ENCODE measurements at regions not wholly inside any gene's neighbourhood (a gene's known extent, or its start where the extent isn't known, plus 50 kb on each side); places are given as distances from the start of the nearest gene placed in this dataset.
"Not testable (repeated sequence)": the region's sequence is repeated elsewhere in the genome, so short reads cannot be mapped to it uniquely, and the experiment has no call there.

DNA sequence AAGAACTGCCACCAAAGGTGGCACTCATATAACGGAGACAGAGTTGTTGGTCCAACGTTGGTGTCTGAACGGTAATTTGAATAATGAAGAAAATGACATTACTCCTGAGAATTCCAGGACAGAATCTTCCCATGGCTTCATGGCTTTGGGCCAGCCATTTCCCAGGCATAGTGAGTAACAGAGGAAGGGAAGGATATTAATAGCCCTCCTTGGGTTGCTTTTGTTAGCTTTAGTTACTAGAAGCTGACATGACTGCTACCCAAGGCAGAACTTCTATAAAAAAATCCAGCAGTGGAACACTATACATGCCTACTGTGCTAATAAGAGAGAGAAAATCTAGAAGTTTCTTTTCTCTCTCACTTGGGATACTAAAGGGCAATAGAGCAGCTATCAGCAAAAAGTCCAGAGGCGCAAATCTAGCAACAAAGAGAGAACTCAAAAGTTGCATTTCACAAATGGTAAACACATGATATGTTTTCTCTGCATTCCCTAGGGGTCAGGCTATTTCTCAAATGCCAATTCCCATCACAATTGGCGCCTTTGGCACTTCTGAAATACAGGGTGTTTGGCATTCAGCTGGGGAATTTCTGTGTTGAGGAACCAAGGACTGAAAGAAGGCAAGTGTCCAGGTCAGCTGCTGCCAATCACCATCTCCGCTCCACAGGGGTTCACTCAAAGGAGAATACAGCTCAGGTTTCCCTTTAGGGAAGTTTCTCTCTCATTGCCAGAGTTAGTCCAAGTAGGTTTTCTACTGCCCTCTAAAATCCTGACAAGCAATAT is 160.8 kb upstream of the KYNU start:
- no peak for DNase-seq (ENCODE audit: low spot score)

DNA sequence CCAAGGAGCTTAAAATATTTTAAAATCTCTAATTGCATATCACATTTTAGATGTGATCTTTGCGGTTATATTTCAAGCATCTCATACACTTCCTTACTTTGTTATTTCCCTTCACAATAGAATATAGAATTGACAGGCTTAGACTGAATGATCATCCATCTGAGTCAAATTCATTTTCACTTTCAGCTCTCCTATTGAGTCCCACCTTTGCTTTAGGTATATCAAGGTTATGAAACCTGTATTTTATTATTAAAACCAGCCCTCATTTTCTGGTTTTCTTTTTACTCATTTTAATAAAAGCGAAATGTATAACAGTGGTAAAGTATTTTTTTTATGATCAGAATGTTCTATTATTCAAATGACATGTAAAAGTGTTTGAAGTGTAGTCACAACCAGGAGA is 162.9 kb upstream of the KYNU start:
- DNase-seq (ENCODE audit: low spot score): no peak

DNA sequence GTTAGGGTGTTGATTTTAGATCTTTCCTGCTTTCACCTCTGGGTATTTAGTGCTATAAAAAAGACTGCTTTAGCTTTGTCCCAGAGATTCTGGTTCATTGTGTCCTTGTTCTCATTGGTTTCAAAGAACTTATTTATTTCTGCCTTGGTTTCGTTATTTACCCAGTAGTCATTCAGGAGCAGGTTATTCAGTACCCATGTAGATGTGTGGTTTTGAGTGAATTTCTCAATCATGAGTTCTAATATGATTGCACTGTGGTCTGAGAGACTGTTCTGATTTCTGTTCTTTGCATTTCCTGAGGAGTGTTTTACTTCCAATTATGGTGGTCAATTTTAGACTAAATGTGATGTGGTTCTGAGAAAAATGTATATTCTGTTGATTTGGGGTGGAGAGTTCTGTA is 167.1 kb upstream of the KYNU start:
- no peak for DNase-seq (ENCODE audit: low spot score)

DNA sequence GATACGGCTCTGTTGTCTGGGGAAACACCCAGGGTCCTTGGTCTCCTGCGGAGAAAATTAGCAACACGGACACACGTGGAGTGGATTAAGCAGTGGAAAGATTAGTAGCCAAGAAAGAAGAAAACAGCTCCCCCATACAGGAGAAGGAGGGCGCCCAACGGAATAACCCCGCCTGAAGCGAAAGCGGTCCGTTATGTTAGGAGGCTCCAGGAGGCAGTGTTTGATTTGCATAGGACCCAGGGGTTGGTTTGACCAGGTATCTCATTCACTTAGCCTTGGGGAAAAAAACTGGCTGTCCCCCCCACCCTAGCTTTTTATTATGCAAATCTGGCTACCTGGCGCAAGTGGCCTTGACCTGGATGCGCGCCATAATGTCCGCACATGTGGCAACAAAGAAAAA is 170.1 kb upstream of the KYNU start:
- DNase-seq (ENCODE audit: low spot score): no peak

DNA sequence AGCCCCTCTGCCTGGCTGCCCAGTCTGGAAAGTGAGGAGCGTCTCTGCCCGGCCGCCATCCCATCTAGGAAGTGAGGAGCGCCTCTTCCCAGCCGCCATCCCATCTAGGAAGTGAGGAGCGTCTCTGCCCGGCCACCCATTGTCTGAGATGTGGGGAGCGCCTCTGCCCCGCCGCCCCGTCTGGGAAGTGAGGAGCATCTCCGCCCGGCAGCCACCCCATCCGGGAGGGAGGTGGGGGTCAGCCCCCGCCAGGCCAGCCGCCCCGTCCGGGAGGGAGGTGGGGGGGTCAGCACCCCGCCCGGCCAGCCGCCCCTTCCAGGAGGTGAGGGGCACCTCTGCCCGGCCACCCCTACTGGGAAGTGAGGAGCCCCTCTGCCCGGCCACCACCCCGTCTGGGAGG is 175.1 kb upstream of the KYNU start:
- DNase-seq (ENCODE audit: low spot score): not testable (repeated sequence)

DNA sequence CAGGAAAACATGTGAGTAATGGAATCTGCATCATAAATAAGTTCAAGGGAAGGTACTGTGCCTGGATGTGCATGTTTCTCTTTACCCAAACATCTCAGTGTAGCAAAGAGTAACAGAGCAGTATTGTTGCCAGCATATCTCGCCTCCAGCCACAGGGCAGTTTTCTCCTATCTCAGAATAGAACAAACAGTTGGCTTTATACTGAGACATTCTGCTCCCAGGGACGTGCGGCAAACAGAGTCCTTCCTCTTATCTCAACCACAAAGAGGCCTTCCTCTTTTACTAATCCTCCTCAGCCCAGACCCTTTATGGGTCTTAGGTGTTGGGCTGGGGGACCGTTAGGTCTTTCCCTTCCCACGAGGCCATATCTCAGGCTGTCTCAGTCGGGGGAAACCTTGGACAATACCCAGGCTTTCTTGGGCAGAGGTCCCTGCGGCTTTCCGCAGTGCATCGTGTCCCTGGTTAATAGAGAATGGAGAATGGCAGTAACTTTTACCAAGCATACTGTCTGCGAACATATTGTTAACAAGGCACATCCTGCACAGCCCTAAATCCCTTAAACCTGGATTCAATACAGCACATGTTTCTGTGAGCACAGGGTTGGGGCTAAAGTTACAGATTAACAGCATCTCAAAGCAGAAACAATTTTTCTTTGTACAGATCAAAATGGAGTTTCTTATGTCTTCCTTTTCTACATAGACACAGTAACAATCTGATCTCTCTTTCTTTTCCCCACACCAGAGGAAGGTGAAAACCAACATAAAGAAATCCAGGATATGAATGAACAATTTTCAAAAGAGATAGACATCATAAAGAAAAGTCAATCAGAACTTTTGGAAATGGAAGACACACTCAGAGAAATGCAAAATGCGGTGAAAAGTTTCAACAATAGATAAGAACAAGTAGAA is 181.9 kb upstream of the KYNU start:
- DNase-seq (ENCODE audit: low spot score): not testable (repeated sequence)

DNA sequence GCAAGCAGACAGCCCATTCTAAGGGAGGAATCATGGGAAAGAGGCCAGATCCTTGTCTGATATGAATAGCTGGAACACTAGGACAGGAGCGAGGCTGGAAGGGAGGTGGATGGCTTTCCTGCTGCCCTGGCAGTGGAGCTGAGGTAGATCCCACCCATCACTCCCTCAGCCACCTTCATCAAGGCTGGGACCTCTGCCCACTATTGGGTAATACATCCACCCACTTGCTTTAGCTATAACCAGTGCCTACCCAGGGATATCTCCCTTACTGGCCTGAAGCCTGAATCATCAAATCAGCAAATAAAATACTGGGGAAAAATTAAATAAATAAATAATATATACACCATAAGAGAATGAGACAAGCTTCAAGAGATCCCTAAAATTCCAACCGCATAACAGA is 183.2 kb upstream of the KYNU start:
- no peak for DNase-seq (ENCODE audit: low spot score)

DNA sequence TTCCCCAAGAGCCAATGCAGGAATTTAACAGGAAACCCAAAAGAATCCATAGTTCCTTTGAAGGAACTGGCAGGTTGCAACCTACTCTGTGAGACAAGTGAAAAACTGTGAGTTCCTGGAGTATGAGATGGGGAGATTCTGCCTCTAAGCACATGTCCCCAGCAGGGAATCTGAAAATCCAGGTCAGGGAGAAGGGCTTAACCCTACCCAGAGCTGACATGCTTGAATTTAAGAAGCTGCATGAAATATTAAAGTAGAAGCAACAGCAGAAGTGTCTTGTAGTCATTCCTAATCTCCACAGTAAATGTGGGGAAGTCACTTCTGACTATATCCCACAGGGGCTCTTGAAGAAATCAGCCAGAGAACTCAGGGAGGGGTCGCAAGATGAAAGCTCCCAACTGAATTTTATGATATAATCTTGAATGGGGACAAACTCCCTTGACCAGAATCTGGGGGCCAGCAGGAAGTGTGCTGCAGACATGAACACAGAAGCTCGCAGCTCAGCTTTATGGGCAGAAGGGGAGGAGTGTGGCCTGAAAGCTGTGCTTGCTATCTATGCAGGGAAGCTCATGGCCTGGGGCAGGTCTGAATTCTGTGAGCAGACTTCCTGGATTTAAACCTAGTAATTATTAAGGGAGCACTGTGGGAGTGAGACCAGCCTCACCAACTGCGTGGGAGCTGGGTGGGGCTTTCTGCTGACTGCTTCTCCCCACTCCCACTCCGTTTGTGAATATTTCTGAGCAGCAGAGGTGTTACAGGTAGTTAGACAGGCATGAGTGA is 184.1 kb upstream of the KYNU start:
- no peak for DNase-seq (ENCODE audit: low spot score)

DNA sequence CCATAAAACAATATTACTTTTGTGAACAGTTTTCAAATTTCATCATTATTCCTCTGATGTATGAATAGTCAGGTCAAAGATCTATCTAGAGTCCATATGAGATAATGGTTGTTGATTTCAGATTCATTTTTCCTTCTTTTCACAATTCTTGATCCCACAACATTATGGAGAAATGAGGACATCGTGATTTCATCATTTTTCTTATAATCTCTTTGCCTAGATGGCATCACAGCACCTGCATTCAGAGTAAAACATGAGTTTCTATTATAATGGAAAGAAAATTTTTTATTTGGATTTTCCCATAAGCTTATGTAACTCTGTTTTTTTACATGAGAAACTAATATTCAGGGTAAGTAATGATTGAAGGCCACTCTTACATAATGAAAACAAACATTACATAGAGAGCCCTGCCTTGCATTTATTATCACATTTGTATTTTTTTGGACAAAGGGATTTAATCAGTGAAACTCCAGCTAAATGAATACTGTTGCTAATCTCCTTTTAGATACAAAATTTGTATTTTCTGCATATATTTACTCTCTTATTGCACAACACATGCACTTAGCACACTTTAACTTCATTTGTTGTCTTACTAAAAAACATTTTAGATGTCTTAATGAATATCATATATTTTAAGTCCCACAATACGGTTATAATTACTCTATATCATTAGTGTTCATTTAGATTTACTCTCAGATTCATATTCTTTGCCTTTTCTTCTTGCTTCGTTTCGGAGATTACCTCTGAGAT is 188.4 kb upstream of the KYNU start:
- no peak for DNase-seq (ENCODE audit: low spot score)

DNA sequence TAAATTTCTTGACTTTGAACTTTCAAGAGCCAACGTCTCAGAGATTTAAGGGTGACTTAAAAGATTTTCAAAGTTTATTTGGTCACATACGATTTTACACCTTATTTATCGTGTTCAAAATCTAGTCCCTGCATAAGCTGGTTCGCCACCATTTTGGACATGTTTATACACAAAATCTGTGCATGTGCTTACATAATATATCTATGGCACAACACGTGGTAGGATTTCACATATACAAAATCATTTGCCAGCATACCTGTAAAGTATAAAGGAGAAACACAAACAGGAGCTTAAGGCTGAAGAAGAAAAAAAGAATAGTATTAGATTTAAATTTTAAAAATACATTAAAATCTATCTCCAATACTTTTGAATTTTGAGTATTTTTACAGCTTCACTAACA is 190.0 kb upstream of the KYNU start:
- no peak for DNase-seq (ENCODE audit: low spot score)

DNA sequence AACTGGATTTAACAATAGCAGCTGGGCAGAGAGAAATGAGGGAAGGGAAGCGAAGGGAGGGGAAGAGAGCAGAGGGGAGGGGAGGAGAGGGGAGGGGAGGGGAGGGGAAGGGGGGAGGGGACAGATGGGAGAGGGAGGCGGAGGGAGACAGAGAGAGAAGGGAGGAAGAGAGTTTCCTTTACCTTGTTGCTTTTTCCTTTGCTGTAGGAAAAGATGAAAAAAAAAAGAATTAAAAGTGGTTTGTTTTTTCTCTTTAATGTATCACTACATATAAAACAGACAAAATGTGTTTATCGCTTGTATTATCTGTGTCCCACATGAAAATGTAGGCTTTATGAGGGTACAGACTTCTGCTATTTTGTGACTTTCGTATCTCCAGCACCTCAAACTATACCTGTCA is 190.4 kb upstream of the KYNU start:
- no peak for DNase-seq (ENCODE audit: low spot score)

DNA sequence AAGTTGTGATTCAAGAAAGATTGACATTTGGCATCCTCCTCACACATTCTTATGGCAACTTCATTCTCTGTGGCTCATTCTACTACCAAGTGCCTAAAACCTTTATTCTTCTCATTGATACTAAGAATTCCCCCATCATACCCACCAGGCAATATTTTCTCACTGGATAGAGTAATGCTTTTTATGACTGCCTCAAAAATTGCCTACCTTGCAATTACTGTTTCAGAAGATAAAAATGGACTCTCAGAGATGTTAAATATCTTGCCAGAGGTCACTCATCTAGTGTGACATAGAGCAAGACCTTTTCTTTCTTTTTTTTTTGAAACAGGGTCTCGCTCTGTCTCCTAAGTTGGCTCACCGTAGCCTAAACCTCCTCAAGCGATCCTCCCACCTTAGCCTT is 192.8 kb upstream of the KYNU start:
- no peak for DNase-seq (ENCODE audit: low spot score)

DNA sequence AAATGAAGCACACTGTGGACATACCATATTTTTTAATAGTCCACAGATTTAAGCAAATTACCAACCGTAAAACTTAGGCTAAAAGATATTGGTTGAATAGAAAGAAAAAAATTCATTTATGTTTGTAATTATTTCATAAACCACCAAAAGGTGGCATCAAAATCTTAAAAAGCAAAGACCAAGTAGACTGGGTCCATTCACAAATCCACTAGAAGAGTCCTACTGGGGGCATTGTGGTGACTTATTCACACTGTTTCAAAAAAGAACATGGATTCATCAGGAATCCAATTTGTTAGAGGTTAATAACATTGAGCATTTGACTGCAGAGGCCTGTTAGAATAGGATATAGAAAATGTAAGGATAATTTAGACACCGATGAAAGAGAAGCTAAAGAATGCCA is 194.9 kb upstream of the KYNU start:
- DNase-seq (ENCODE audit: low spot score): no peak

DNA sequence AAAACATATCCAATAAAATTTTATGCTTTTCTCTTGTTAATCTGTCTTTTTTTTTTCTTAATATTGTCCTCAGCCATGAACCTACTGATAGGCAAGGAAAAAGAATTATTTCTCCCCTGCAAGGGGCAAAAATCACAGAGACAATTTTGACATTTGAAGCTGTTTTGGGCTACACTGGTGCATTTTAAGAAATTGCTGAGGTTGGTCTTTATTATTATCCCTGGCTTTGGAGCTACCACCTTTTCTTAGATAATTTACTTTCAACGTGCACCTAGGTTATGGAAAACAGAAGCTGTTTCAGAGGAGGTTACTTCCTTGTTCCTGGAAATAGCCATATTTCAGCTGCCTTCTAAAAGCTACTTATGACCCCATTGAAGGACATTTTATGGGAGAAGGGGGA is 195.5 kb upstream of the KYNU start:
- no peak for DNase-seq (ENCODE audit: low spot score)

DNA sequence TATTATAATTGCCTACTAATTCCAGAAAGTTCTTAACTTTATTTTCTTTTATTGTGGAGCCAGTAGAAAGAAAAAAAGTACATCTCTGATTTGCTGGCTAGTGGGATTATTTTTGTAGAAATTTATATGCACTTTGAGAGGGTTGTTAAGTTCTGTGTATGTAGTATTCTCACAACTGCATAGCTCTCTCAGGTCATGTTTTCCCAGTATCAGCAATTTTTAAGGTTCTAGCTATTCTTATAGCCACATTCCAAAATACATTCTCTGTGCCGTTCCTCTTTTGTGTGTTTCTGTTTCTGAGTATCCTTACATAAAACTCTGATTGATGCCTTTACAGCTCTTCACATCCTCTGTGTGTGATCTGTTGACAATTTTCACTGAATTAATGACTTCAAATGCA is 199.3 kb upstream of the KYNU start:
- DNase-seq (ENCODE audit: low spot score): no peak

DNA sequence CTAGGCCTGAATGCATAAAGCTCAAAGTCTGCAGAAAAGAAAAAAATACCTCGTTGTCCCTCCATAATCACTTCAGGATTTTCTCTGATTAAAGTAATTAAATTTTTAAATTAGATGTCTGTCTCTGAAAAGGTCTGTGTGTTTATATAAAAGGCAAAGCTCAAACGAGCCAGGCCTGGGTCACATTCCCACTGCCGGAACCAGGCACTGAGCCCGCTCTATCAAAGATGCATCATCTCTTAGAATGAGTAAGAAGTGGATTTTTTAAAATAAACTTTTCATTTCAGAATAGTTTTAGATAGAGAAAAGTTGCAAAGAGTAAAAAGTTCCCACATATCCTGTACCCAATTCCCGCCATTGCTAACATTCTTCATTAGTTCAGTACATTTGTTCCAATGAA is 202.1 kb upstream of the KYNU start:
- no peak for DNase-seq (ENCODE audit: low spot score)

DNA sequence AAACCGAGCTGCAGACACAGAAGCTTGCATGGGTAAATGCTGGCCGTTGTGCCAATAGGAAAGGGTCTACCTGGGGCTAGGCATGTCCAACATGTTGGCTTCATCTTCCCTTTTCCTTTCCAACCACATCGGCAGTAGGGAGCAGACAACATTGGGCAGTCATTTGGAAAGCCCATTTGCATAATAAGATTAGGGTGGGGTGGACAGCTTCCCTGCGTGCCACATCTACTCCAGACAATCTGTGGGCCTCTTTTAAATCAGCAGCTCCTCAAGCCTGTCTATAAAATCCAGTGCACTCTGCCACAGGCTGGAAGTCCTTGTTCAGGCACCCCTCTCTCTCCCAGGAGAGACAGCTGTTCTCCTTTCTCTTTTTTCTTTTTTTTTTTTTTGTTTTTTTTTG is 203.6 kb upstream of the KYNU start:
- DNase-seq (ENCODE audit: low spot score): no peak

DNA sequence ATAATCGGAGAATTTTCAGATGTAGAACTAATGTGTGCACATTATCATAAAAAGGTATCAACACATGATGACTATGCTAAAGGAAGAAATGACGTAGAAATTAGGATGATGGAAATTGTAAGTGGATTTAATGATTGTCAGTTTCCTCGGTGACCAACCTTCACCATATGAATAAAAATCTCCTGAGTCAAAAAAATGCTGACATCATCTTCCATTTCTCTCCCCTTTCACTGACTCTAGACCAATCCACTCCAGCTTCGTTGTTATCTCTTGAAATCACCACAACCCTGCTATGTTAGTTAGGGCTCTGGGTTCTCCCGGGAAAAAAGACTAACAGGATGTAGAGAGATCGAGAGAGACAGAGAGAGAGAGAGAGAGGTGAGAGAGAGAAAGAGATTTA is 204.8 kb upstream of the KYNU start:
- DNase-seq (ENCODE audit: low spot score): no peak

DNA sequence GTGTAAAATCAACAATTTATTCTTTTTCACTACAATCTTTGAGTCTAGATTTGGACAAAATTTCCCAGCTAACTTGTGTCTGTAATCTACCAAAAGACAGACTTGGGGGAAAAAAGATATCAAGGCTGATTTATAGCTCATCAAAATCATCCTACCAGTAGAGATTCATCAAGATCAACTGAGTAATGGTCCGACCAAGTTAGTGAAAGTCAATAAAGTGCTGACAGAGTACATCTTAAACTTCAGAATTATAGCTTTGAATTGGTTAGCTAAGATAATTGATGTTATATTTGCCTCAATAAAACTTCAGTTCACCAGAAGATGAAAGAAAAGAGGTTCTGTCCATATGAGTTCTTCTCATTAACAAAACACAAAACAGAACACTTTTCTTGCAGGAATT is 207.1 kb upstream of the KYNU start:
- no peak for DNase-seq (ENCODE audit: low spot score)

DNA sequence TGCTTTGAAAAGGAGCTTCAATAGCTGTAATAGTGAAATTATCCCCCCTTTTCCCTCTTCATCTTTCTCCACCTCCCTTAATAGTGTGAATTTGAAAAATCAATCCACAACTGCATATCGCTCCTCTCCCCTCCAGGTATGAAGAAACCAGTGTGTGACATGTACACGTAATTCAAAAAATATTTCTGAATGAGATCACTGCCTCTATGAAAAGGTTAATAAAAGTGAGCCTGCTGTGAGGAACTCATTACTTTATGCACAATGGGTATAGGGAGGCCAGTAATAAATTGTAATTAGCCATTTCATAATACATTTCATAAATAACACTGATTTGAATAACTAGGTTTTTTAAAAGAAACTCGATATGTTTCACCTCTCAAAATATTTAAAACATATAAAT is 209.0 kb upstream of the KYNU start:
- no peak for DNase-seq (ENCODE audit: low spot score)

DNA sequence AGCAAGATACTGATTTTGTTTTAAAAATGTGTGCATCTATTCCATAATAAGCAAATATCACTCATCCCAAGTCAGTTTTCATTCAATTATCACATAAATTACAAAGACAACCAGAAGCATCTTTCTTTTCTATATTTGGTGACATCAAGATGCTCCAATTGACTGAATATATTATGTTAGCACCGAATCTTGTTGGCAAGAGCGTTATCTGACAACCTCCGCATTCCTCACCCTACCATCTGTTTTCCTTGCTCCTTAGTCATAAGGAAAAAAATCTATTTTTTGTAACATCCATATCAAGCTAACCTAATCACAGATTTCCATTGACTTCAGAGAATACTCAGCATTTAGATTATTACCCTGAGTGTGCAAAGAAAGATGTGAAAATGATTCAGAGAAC is 212.2 kb upstream of the KYNU start:
- DNase-seq (ENCODE audit: low spot score): no peak

DNA sequence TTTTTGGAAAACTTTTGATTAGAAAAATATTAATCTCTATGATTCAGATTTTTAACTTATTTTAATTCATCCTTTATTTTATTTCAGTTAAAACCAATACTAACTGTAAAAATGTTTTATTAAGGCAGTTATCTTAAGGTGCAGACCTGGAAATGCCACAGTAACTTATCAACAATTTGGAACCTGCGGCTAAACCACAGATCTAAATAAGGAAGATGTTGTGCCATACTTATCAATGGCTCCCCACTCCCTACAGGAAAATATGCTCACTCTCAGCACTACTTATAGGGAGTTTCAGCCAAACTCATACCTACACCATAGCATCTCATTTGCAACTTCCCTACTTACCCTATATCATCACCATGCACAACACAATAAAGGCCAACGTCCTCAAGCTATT is 226.9 kb upstream of the KYNU start:
- no peak for DNase-seq (ENCODE audit: low spot score)

Data from germinal center (tissue), 1 donor.